Right hindlimb (tissue), 1 donor: ENCODE measurements at regions not wholly inside any gene's neighbourhood (a gene's known extent, or its start where the extent isn't known, plus 50 kb on each side); places are given as distances from the start of the nearest gene placed in this dataset.

Source experiments
- DNase-seq: peaks from one replicate; pipeline ENCODE4 v3.0.0-alpha.2; 2018

DNA sequence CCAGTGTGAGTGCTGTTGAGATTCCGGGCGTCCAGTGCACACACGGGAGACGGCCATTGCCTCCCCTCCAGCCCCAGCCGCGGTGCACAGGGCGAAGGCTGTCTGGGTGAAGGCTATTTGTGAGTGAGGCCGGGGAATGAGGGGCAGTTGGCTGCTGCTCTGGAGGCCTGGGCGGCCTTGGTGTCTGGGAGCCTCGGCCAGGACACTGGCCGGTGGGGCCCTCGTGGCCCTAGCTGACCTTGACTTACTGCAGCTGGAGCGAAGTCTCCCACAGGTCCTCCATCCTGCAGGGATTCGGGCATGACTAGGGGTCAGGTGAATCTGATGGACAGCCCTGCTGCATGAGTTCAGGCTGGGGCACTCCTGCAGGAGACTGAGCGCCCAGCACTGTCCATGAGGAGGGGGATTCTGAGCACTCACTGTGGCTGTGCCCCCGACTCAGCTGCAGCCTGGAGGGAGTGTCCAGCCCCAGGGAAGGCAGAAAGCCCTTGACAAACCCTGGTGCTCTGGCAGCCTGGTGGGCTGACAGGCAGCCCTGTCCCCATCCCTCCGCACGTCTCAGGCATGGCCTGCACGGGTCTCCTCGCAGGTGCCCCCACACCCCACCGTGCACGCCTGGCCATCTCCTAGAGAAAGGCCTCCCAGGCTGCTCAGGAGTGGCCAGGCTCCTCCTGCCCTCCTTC is 52.7 kb upstream of the FAM20C start:
- no peak for DNase-seq

DNA sequence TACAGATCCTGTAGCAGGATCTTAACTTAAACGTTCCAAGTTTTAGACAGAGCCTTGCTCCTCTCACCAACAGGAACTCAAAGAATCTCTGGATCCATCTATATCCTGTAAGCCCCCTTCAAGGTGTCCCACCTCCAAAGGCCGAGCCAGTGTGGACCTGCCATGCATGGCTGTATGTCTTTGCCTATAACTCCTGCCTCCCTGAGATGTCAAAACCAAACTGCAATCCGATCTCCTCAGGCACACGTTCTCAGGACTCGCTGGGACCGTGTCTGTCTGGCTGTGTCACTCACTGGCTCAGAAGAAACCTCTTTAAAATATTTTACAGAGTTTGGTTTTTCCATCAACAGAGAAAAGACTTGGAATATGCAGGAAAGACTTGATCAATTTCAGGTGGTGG is 51.4 kb upstream of the FAM20C start:
- no peak for DNase-seq

DNA sequence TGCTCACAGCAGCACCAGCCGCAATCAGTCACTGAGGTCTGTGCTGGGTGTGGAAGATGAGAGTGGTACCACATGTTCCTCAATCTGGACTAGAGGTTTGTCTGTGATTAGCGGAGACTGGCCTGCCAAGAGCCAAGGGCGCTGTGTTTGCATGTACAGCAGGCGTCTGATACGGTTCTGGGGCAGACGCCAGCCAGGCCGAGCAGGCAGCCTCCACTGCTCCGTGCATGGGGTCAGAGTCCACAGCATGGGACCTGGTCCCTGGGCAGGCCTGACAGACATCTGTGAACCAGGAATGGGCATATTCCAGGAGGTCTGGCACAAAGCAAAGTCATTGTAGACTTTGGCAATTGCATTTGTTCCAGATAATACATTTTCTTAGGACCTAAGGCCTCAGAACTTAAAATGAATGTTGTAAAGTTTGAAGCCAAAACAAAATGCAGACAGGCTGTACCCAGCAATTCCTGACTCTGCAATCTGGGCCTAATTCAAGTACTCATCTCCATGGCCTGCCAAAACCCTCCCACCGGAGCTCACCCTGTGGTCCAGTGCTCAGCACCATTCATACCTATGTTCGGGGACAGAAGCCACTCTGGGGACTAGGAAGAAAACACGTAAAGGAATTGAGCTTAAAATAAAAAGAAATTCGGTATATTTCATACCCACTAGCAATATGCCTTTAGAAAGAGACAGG is 50.0 kb upstream of the FAM20C start:
- DNase-seq: no peak
